GM20000 (cell line): ENCODE measurements at regions not wholly inside any gene's neighbourhood (a gene's known extent, or its start where the extent isn't known, plus 50 kb on each side); places are given as distances from the start of the nearest gene placed in this dataset.

Experiments
- DNase-seq: peaks from one replicate; pipeline ENCODE4 v3.0.0; 2012; ENCODE audit warnings: low spot score
- CTCF ChIP-seq: IDR thresholded peaks from 2 replicates; pipeline ENCODE4 v1.5.1; 2012; ENCODE audit warnings: mild to moderate bottlenecking, control low read depth; ENCODE audit errors: extremely low read depth, missing control alignments

- no peak for TF ChIP-seq CTCF
- no peak for DNase-seq
These were observed 1848.6 kb upstream of the CELF4 start for GRCh38 chr18:39414009-39414700.

GRCh38 chr18:39406941-39407340 lies 1841.3 kb upstream of the CELF4 start:
- no peak for TF ChIP-seq CTCF
- no peak for DNase-seq

- DNase-seq: no peak
- TF ChIP-seq CTCF: no peak
These were observed 1837.5 kb upstream of the CELF4 start for GRCh38 chr18:39403121-39403520.

GRCh38 chr18:39399662-39400061 lies 1834.1 kb upstream of the CELF4 start:
- TF ChIP-seq CTCF: no peak
- no peak for DNase-seq

GRCh38 chr18:39396168-39396567 lies 1830.6 kb upstream of the CELF4 start:
- TF ChIP-seq CTCF: no peak

GRCh38 chr18:39389800-39390379 lies 1824.3 kb upstream of the CELF4 start:
- no peak for DNase-seq
- TF ChIP-seq CTCF: no peak

More at GRCh38 chr18:39396168-39396567, 1830.6 kb upstream of the CELF4 start:
- no peak for DNase-seq

GRCh38 chr18:39380866-39381265 lies 1815.3 kb upstream of the CELF4 start:
- no peak for DNase-seq
- TF ChIP-seq CTCF: no peak
